Pancreas (tissue), 10 donors: ENCODE measurements at regions not wholly inside any gene's neighbourhood (a gene's known extent, or its start where the extent isn't known, plus 50 kb on each side); places are given as distances from the start of the nearest gene placed in this dataset.

ENCODE experiments used
- ATAC-seq, 4 donors: fragments of 200-7000 bp; cut with Tn5 transposase; one replicate each; pipeline versions ENCODE4 v1.8.0 to v1.9.1; 2020; ENCODE audit warnings: mild to moderate bottlenecking in 4 of 4, moderate library complexity in 4 of 4
- DNase-seq, 6 donors: peaks; one replicate each; pipeline ENCODE4 v3.0.0-alpha.2; 2020
- FAIRE-seq: peaks from 2 replicates; lab custom pipeline; 2012; peaks lifted over from hg19 to GRCh38; lab: Jason Lieb, UNC
- H3K27ac ChIP-seq, 4 donors: fragments of 200-600 bp; sonication (generic); 1 replicate in 3 of 4; 2 replicates in 1 of 4; pipeline versions ENCODE4 v1.5.0 to v1.8.0; 2020
- H3K27me3 ChIP-seq, 4 donors: fragments of 200-600 bp; one replicate each; pipeline ENCODE4 v1.8.0; 2021
- H3K36me3 ChIP-seq, 3 donors: fragments of 200-600 bp; sonication (generic) in 1 of 3; one replicate each; pipeline versions ENCODE4 v1.5.0 to v1.8.0; 2020 to 2021
- H3K4me1 ChIP-seq, 3 donors: fragments of 200-600 bp; one replicate each; pipeline ENCODE4 v1.8.0; 2021
- H3K4me3 ChIP-seq, 4 donors: fragments of 200-600 bp; sonication (generic) in 2 of 4; one replicate each; pipeline versions ENCODE4 v1.5.0 to v1.8.0; 2020 to 2021
- H3K9me3 ChIP-seq, 4 donors: fragments of 200-600 bp; one replicate each; pipeline ENCODE4 v1.8.0; 2021
- CTCF ChIP-seq, 4 donors: fragments of 200-600 bp; sonication (generic) in 3 of 4; IDR thresholded peaks; one replicate each; pipeline versions ENCODE4 v1.5.0 to v1.8.0; 2021; ENCODE audit warnings: antibody characterized with exemption in 4 of 4
- WGBS, 2 donors: extraction: QIAGEN DNeasy Blood & Tissue Kit; methylation state at CpG; one replicate each; pipeline ENCODE4 v1.1.7; 2013; 5-methylcytosine and 5-hydroxymethylcytosine counted together
- intact Hi-C, 3 donors: fragments of 100-400 bp; cut with DNase I; formaldehyde crosslinking; loops; one replicate each; pipeline versions ENCODE4 v1.11.1 to v1.14.2; 2022
- donor health status: healthy with polysubstance abuse.
- donor health status: DM: no; HTN: no; CAD: no; lungs with moderate emphysema.
- donor health status: DM: no; HTN: no; CAD: no.
- donor health status: control.
- donor health status: control.
- donor health status: Bipolar disorder and iron deficiency.
- donor health status: DM: yes; HTN: yes; CAD: no.
- donor health status: DM: no; HTN: no; CAD: no.
- donor health status: DM: no; HTN: no; CAD: no.
- donor health status: DM: yes; HTN: yes; CAD: no.

- no peak for TF ChIP-seq CTCF (IDR thresholded peaks at IDR 0.05)
- Histone ChIP-seq H3K27me3 (no peaks in the 10 kb centered on the region), H3K27ac (no peak overlapping the region), H3K36me3 (no peaks in the 10 kb centered on the region), H3K9me3 (no peaks in the 10 kb centered on the region), H3K4me3 (no peak overlapping the region), H3K4me1 (no peaks in the 10 kb centered on the region)
- ATAC-seq (no peak), DNase-seq (no peak), FAIRE-seq (no peak)
- intact Hi-C loops, result no loop called here
- WGBS, 2 donors, result 27 to 47% methylated on average over 1 of the region's 1 CpG
Measured at GRCh38 chr11:131108760-131109159, 192.5 kb upstream of the SNX19 start.

- intact Hi-C loops, result no loop called here
- Histone ChIP-seq H3K36me3 (no peaks in the 10 kb centered on the region), H3K4me1 (no peaks in the 10 kb centered on the region), H3K27me3 (no peaks in the 10 kb centered on the region), H3K9me3 (no peaks in the 10 kb centered on the region), H3K27ac (no peak overlapping the region), H3K4me3 (no peak overlapping the region)
- no peak for TF ChIP-seq CTCF (IDR thresholded peaks at IDR 0.05)
- ATAC-seq (no peak), DNase-seq (no peak), FAIRE-seq (no peak)
- 56 to 70% methylated on average over 4 of the region's 4 CpGs for WGBS, 2 donors
Measured at GRCh38 chr11:131109257-131109656, 193.0 kb upstream of the SNX19 start.

- ATAC-seq (no peak), DNase-seq (no peak), FAIRE-seq (no peak)
- no peaks in the 10 kb centered on the region for H3K9me3 ChIP-seq
- intact Hi-C loops, result no loop called here
- H3K36me3 ChIP-seq, result no peaks in the 10 kb centered on the region
- H3K27ac ChIP-seq, result no peak overlapping the region
- WGBS, 2 donors, result 24 to 34% methylated on average over 5 of the region's 5 CpGs
- no peaks in the 10 kb centered on the region for H3K4me1 ChIP-seq
- H3K4me3 ChIP-seq, result no peak overlapping the region
- TF ChIP-seq CTCF (IDR thresholded peaks at IDR 0.05), result no peak
- H3K27me3 ChIP-seq, result no peaks in the 10 kb centered on the region
Measured at GRCh38 chr11:131109790-131110189, 193.5 kb upstream of the SNX19 start.

- Histone ChIP-seq H3K27ac (no peak overlapping the region), H3K4me1 (no peaks in the 10 kb centered on the region), H3K27me3 (no peaks in the 10 kb centered on the region), H3K36me3 (no peaks in the 10 kb centered on the region), H3K9me3 (no peaks in the 10 kb centered on the region), H3K4me3 (no peak overlapping the region)
- WGBS, 2 donors, result 74 to 80% methylated on average over 4 of the region's 4 CpGs
- DNase-seq, result no peak
- no peak for FAIRE-seq
- no peak for ATAC-seq
- TF ChIP-seq CTCF (IDR thresholded peaks at IDR 0.05), result no peak
- intact Hi-C loops, result no loop called here
Measured at GRCh38 chr11:131111775-131112174, 195.5 kb upstream of the SNX19 start.

- intact Hi-C loops, result no loop called here
- no peaks in the 10 kb centered on the region for H3K27me3 ChIP-seq
- FAIRE-seq, result no peak
Measured at GRCh38 chr11:131118247-131118646, 202.0 kb upstream of the SNX19 start.

More at GRCh38 chr11:131118247-131118646, 202.0 kb upstream of the SNX19 start:
- WGBS, 2 donors, result 75 to 76% methylated on average over 3 of the region's 3 CpGs
- Histone ChIP-seq H3K36me3 (no peaks in the 10 kb centered on the region), H3K4me3 (no peak overlapping the region), H3K9me3 (no peaks in the 10 kb centered on the region), H3K4me1 (no peaks in the 10 kb centered on the region), H3K27ac (no peak overlapping the region)
- no peak for TF ChIP-seq CTCF (IDR thresholded peaks at IDR 0.05)
- ATAC-seq (no peak), DNase-seq (no peak)
